Liver (tissue), 8 donors: ENCODE measurements at regions not wholly inside any gene's neighbourhood (a gene's known extent, or its start where the extent isn't known, plus 50 kb on each side); places are given as distances from the start of the nearest gene placed in this dataset.

Experiments used
- DNase-seq: peaks from one replicate; pipeline ENCODE4 v3.0.0-alpha.2; 2017; ENCODE audit warnings: low spot score
- H3K27ac ChIP-seq, 2 donors: one replicate each; pipeline ENCODE4 v1.7.0; 2013; ENCODE audit warnings: inconsistent platforms in 2 of 2, low read length in 2 of 2, control low read depth in 1 of 2, low read depth in 1 of 2, mild to moderate bottlenecking in 1 of 2
- H3K27me3 ChIP-seq, 4 donors: one replicate each; pipeline versions ENCODE4 v1.6.1 to v1.7.0; 2013; ENCODE audit warnings: low read length in 3 of 4, inconsistent platforms in 1 of 4, mild to moderate bottlenecking in 1 of 4, moderate library complexity in 1 of 4; ENCODE audit not compliant: control insufficient read depth in 4 of 4, insufficient read depth in 4 of 4
- H3K36me3 ChIP-seq, 4 donors: one replicate each; pipeline versions ENCODE4 v1.6.1 to v1.7.0; 2013; ENCODE audit warnings: low read length in 3 of 4, mild to moderate bottlenecking in 3 of 4, low read depth in 1 of 4, moderate library complexity in 1 of 4; ENCODE audit not compliant: control insufficient read depth in 4 of 4, insufficient read depth in 3 of 4
- H3K4me1 ChIP-seq, 4 donors: one replicate each; pipeline versions ENCODE4 v1.6.1 to v1.7.0; 2013; ENCODE audit warnings: low read length in 3 of 4, mild to moderate bottlenecking in 3 of 4, moderate library complexity in 1 of 4; ENCODE audit not compliant: control insufficient read depth in 4 of 4, insufficient read depth in 4 of 4
- H3K4me3 ChIP-seq, 3 donors: one replicate each; pipeline versions ENCODE4 v1.6.1 to v1.7.0; 2013; ENCODE audit warnings: low read length in 3 of 3, control low read depth in 1 of 3, low read depth in 1 of 3, mild to moderate bottlenecking in 1 of 3
- H3K9ac ChIP-seq, 2 donors: one replicate each; pipeline ENCODE4 v1.7.0; 2013; ENCODE audit warnings: low read length in 2 of 2, mild to moderate bottlenecking in 2 of 2, moderate library complexity in 2 of 2, control low read depth in 1 of 2, low read depth in 1 of 2
- H3K9me3 ChIP-seq, 4 donors: one replicate each; pipeline versions ENCODE4 v1.6.1 to v1.7.0; 2013; ENCODE audit warnings: low read length in 3 of 4; ENCODE audit not compliant: control insufficient read depth in 4 of 4
- ATF3 ChIP-seq: IDR thresholded peaks from 2 replicates; pipeline ENCODE4 v1.6.1; 2016; ENCODE audit warnings: antibody characterized with exemption
- CTCF ChIP-seq: fragments of 150-350 bp; IDR thresholded peaks from 2 replicates; pipeline ENCODE4 v1.5.1; 2017; ENCODE audit warnings: improper control_type of control experiment, low read depth, low read length; ENCODE audit not compliant: missing input control
- EGR1 ChIP-seq, 2 donors: IDR thresholded peaks; 2 replicates each; pipeline ENCODE4 v1.6.1; 2016 to 2018; ENCODE audit warnings: antibody characterized with exemption in 2 of 2, low read depth in 2 of 2
- FOXA1 ChIP-seq: IDR thresholded peaks from 2 replicates; pipeline ENCODE4 v1.6.1; 2016; ENCODE audit warnings: antibody characterized with exemption
- FOXA2 ChIP-seq: IDR thresholded peaks from 2 replicates; pipeline ENCODE4 v1.6.1; 2016; ENCODE audit warnings: antibody characterized with exemption
- GABPA ChIP-seq, 2 donors: IDR thresholded peaks in 1 of 2; conservative IDR thresholded peaks in 1 of 2; 2 replicates each; pipeline ENCODE4 v1.6.1; 2016; ENCODE audit warnings: antibody characterized with exemption in 2 of 2, mild to moderate bottlenecking in 1 of 2, moderate library complexity in 1 of 2
- HNF4A ChIP-seq, 2 donors: conservative IDR thresholded peaks; 2 replicates each; pipeline ENCODE4 v1.6.1; 2016; ENCODE audit warnings: antibody characterized with exemption in 2 of 2, mild to moderate bottlenecking in 2 of 2
- HNF4G ChIP-seq: IDR thresholded peaks from 2 replicates; pipeline ENCODE4 v1.6.1; 2016; ENCODE audit warnings: antibody characterized with exemption
- JUND ChIP-seq, 2 donors: IDR thresholded peaks; 2 replicates each; pipeline ENCODE4 v1.6.1; 2016; ENCODE audit warnings: antibody characterized with exemption in 2 of 2
- MAX ChIP-seq: IDR thresholded peaks from 2 replicates; pipeline ENCODE4 v1.6.1; 2016; ENCODE audit warnings: antibody characterized with exemption
- NR2F2 ChIP-seq: IDR thresholded peaks from 2 replicates; pipeline ENCODE4 v1.6.1; 2016; ENCODE audit warnings: antibody characterized with exemption
- RAD21 ChIP-seq, 2 donors: IDR thresholded peaks; 2 replicates each; pipeline ENCODE4 v1.6.1; 2016; ENCODE audit warnings: antibody characterized with exemption in 2 of 2, mild to moderate bottlenecking in 2 of 2
- REST ChIP-seq: IDR thresholded peaks from 2 replicates; pipeline ENCODE4 v1.6.1; 2016; ENCODE audit warnings: antibody characterized with exemption, mild to moderate bottlenecking
- RXRA ChIP-seq, 2 donors: IDR thresholded peaks; 2 replicates each; pipeline ENCODE4 v1.6.1; 2017 to 2018; ENCODE audit warnings: antibody characterized with exemption in 2 of 2, mild to moderate bottlenecking in 1 of 2
- SP1 ChIP-seq: IDR thresholded peaks from 2 replicates; pipeline ENCODE4 v1.6.1; 2018; ENCODE audit warnings: antibody characterized with exemption, mild to moderate bottlenecking
- TAF1 ChIP-seq: conservative IDR thresholded peaks from 2 replicates; pipeline ENCODE4 v1.6.1; 2016; ENCODE audit warnings: antibody characterized with exemption, mild to moderate bottlenecking
- YY1 ChIP-seq: IDR thresholded peaks from 2 replicates; pipeline ENCODE4 v1.6.1; 2016; ENCODE audit warnings: antibody characterized with exemption, mild to moderate bottlenecking
- WGBS: extraction: QIAGEN DNeasy Blood & Tissue Kit; methylation state at CpG from one replicate; pipeline ENCODE4 v1.1.7; 2013; 5-methylcytosine and 5-hydroxymethylcytosine counted together
- TF ChIP-seq, protein P1 (sequence below): IDR thresholded peaks from 2 replicates; pipeline ENCODE4 v1.6.1; 2016; ENCODE audit warnings: antibody characterized with exemption
- donor health status: healthy.
- donor health status: healthy.
- donor health status: healthy.
- donor health status: healthy.
- donor health status: healthy.

- DNase-seq = no peak
- TF ChIP-seq NR2F2 (no peak), SP1 (no peak), JUND (IDR thresholded peaks at IDR 0.05) (no peak), EGR1 (IDR thresholded peaks at IDR 0.05; ENCODE audit: low read depth in 2 of 2) (no peak), HNF4G (no peak), YY1 (no peak), CTCF (no peak), TAF1 (no peak), REST (no peak), MAX (no peak), FOXA1 (no peak), ATF3 (no peak), GABPA (IDR thresholded peaks at IDR 0.05 in 1 of 2, conservative IDR thresholded peaks at IDR 0.05 in 1 of 2) (no peak), RAD21 (IDR thresholded peaks at IDR 0.05) (no peak), RXRA (IDR thresholded peaks at IDR 0.05) (no peak), FOXA2 (no peak), HNF4A (conservative IDR thresholded peaks at IDR 0.05) (no peak)
- TF ChIP-seq, protein P1, sequence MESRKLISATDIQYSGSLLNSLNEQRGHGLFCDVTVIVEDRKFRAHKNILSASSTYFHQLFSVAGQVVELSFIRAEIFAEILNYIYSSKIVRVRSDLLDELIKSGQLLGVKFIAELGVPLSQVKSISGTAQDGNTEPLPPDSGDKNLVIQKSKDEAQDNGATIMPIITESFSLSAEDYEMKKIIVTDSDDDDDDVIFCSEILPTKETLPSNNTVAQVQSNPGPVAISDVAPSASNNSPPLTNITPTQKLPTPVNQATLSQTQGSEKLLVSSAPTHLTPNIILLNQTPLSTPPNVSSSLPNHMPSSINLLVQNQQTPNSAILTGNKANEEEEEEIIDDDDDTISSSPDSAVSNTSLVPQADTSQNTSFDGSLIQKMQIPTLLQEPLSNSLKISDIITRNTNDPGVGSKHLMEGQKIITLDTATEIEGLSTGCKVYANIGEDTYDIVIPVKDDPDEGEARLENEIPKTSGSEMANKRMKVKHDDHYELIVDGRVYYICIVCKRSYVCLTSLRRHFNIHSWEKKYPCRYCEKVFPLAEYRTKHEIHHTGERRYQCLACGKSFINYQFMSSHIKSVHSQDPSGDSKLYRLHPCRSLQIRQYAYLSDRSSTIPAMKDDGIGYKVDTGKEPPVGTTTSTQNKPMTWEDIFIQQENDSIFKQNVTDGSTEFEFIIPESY = no peak
- Histone ChIP-seq H3K36me3 (no peaks in the 10 kb centered on the region), H3K9me3 (no peaks in the 10 kb centered on the region), H3K4me3 (no peak overlapping the region), H3K27ac (no peak overlapping the region), H3K27me3 (no peaks in the 10 kb centered on the region), H3K4me1 (no peaks in the 10 kb centered on the region), H3K9ac (no peak overlapping the region)
- 85% methylated on average over 4 of the region's 4 CpGs for WGBS
Measured at GRCh38 chr12:24398605-24399004, 449.1 kb upstream of the SOX5 start.
